HG03103 (cell line): ENCODE measurements at regions not wholly inside any gene's neighbourhood (a gene's known extent, or its start where the extent isn't known, plus 50 kb on each side); places are given as distances from the start of the nearest gene placed in this dataset.

Experiments used
- ATAC-seq: cut with Tn5 transposase; IDR thresholded peaks from one replicate; pipeline ENCODE4 v1.9.1; 2021; ENCODE audit warnings: low read depth; ENCODE audit not compliant: unreplicated experiment

GRCh38 chr1:232300466-232300865 is 329.5 kb downstream of the SIPA1L2 start:
- no peak for ATAC-seq

GRCh38 chr1:232296461-232296860 is 333.5 kb downstream of the SIPA1L2 start:
- no peak for ATAC-seq

GRCh38 chr1:232293361-232293760 is 336.6 kb downstream of the SIPA1L2 start:
- ATAC-seq = no peak

GRCh38 chr1:232292818-232293217 is 337.1 kb downstream of the SIPA1L2 start:
- ATAC-seq = no peak

GRCh38 chr1:232292239-232292638 is 337.7 kb downstream of the SIPA1L2 start:
- no peak for ATAC-seq

- no peak for ATAC-seq
Observed at GRCh38 chr1:232291681-232292080, 338.3 kb downstream of the SIPA1L2 start.

GRCh38 chr1:232291261-232291660 is 338.7 kb downstream of the SIPA1L2 start:
- no peak for ATAC-seq

- no peak for ATAC-seq
Observed at GRCh38 chr1:232290570-232290969, 339.4 kb downstream of the SIPA1L2 start.

GRCh38 chr1:232287676-232288569 is 342.0 kb downstream of the SIPA1L2 start:
- ATAC-seq = no peak

- ATAC-seq = no peak
Observed at GRCh38 chr1:232285138-232285537, 344.8 kb downstream of the SIPA1L2 start.

GRCh38 chr1:232283864-232284263 is 346.1 kb downstream of the SIPA1L2 start:
- no peak for ATAC-seq

GRCh38 chr1:232282498-232282897 is 347.4 kb downstream of the SIPA1L2 start:
- no peak for ATAC-seq

GRCh38 chr1:232280910-232281309 is 349.0 kb downstream of the SIPA1L2 start:
- ATAC-seq = no peak

GRCh38 chr1:232279909-232280400 is 350.0 kb downstream of the SIPA1L2 start:
- no peak for ATAC-seq

GRCh38 chr1:232278925-232279324 is 351.0 kb downstream of the SIPA1L2 start:
- ATAC-seq = no peak

GRCh38 chr1:232276651-232277050 is 353.3 kb downstream of the SIPA1L2 start:
- ATAC-seq = no peak

- no peak for ATAC-seq
Observed at GRCh38 chr1:232274999-232275710, 354.8 kb downstream of the SIPA1L2 start.

- no peak for ATAC-seq
Observed at GRCh38 chr1:232274236-232274855, 355.6 kb downstream of the SIPA1L2 start.

- no peak for ATAC-seq
Observed at GRCh38 chr1:232273011-232273410, 356.9 kb downstream of the SIPA1L2 start.

- ATAC-seq = no peak
Observed at GRCh38 chr1:232271991-232272589, 357.8 kb downstream of the SIPA1L2 start.

GRCh38 chr1:232271299-232271698 is 358.6 kb downstream of the SIPA1L2 start:
- no peak for ATAC-seq
